HEK293 (cell line): ENCODE measurements at regions not wholly inside any gene's neighbourhood (a gene's known extent, or its start where the extent isn't known, plus 50 kb on each side); places are given as distances from the start of the nearest gene placed in this dataset.

ENCODE experiments used
- CTCF ChIP-seq: fragments of 450-650 bp; formaldehyde crosslinking; IDR thresholded peaks from 2 replicates; pipeline ENCODE4 v1.5.1; 2016; ENCODE audit warnings: missing biosample characterization, missing genetic modification characterization
- HOXA7 ChIP-seq: sonication (generic); formaldehyde crosslinking; IDR thresholded peaks from 2 replicates; pipeline ENCODE4 v1.8.1; 2022; ENCODE audit warnings: missing genetic modification reagents, borderline replicate concordance
- ZSCAN18 ChIP-seq: fragments of 450-650 bp; formaldehyde crosslinking; IDR thresholded peaks from 2 replicates; pipeline ENCODE4 v1.5.1; 2016; ENCODE audit warnings: missing biosample characterization, missing genetic modification characterization

GRCh38 chrX:57964975-57965374 is 54.7 kb upstream of the ZXDA start:
- TF ChIP-seq HOXA7 (CRISPR knock-in tag) (no peak), CTCF (tag by site-specific recombination) (no peak), ZSCAN18 (tag by site-specific recombination) (no peak)
